Natural killer cell (primary cell): ENCODE measurements at regions not wholly inside any gene's neighbourhood (a gene's known extent, or its start where the extent isn't known, plus 50 kb on each side); places are given as distances from the start of the nearest gene placed in this dataset.

Source experiments
- ATAC-seq, 3 donors: fragments of 150-1000 bp in 2 of 3; fragments of 200-7000 bp in 1 of 3; cut with Tn5 transposase; 1 replicate in 1 of 3; 2 replicates in 2 of 3; pipeline ENCODE4 v1.10.0; 2021; ENCODE audit warnings: mild to moderate bottlenecking in 2 of 3, moderate library complexity in 2 of 3
- DNase-seq, 2 donors: peaks; one replicate each; pipeline versions ENCODE4 v3.0.0 to v3.0.0-alpha.2; 2013 to 2021; ENCODE audit warnings: mixed read lengths in 1 of 2
- H3K27ac ChIP-seq: one replicate; pipeline ENCODE4 v1.5.1; 2013; ENCODE audit warnings: mild to moderate bottlenecking, low read length
- H3K27me3 ChIP-seq: one replicate; pipeline ENCODE4 v1.6.1; 2013; ENCODE audit warnings: low read length; ENCODE audit not compliant: control insufficient read depth, insufficient read depth
- H3K36me3 ChIP-seq: one replicate; pipeline ENCODE4 v1.6.1; 2013; ENCODE audit warnings: low read length; ENCODE audit not compliant: control insufficient read depth, insufficient read depth
- H3K4me1 ChIP-seq: one replicate; pipeline ENCODE4 v1.6.1; 2013; ENCODE audit warnings: low read length; ENCODE audit not compliant: control insufficient read depth, insufficient read depth
- H3K4me3 ChIP-seq: one replicate; pipeline ENCODE4 v1.5.1; 2013; ENCODE audit warnings: low read length
- H3K9me3 ChIP-seq: one replicate; pipeline ENCODE4 v1.6.1; 2013; ENCODE audit warnings: low read length; ENCODE audit not compliant: control insufficient read depth, insufficient read depth
- H3K27ac Mint-ChIP-seq, 2 donors: one replicate each; pipeline ENCODE4 v1.8.0; 2022; ENCODE audit warnings: mild to moderate bottlenecking in 2 of 2, mixed read lengths in 2 of 2, moderate library complexity in 1 of 2
- H3K27me3 Mint-ChIP-seq, 2 donors: one replicate each; pipeline ENCODE4 v1.8.0; 2022; ENCODE audit warnings: low read depth in 2 of 2, mixed read lengths in 2 of 2
- H3K36me3 Mint-ChIP-seq: one replicate; pipeline ENCODE4 v1.8.0; 2022; ENCODE audit warnings: mixed read lengths
- H3K4me1 Mint-ChIP-seq, 2 donors: one replicate each; pipeline ENCODE4 v1.8.0; 2022; ENCODE audit warnings: mixed read lengths in 2 of 2
- H3K4me3 Mint-ChIP-seq: one replicate; pipeline ENCODE4 v1.8.0; 2022; ENCODE audit warnings: mild to moderate bottlenecking, moderate library complexity, mixed read lengths
- H3K9me3 Mint-ChIP-seq, 2 donors: one replicate each; pipeline ENCODE4 v1.8.0; 2022; ENCODE audit warnings: mixed read lengths in 2 of 2
- WGBS: methylation state at CpG from one replicate; pipeline ENCODE4 v1.1.7; 2013; ENCODE audit warnings: missing lambda C conversion rate; ENCODE audit not compliant: insufficient coverage; 5-methylcytosine and 5-hydroxymethylcytosine counted together
- intact Hi-C: fragments of 100-400 bp; cut with micrococcal nuclease; formaldehyde crosslinking; loops from one replicate; pipeline ENCODE4 v1.14.2; 2022
- TF ChIP-seq, protein P1 (sequence below): fragments of 200-600 bp; IDR thresholded peaks from one replicate; pipeline ENCODE4 v1.8.0; 2022; ENCODE audit warnings: antibody characterized with exemption

DNA sequence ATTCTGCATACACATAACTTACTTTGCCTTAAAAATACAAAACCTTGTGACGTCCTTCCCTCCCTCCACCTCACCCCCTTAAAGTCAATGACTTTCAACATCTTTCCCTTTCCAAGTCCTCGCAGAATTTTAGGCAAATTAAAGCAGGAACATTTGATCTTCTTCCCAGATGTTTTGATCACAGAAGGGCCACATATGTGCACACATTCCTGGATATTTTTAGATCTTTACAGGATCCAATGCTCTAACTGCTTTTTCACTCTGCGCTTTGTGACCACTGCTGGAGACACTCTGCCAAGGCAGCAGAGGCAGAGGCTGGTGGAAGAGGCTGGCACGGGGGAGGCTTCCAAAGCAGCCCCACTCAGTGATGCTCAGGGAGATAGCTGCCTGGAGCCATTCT, 130.7 kb downstream of the SEC61B start:
- intact Hi-C loops = no loop called here
- H3K27me3 Mint-ChIP-seq = peaks cover 4 to 14% of the 10 kb centered on the region in 2 donors
- Histone ChIP-seq H3K4me1 (no peaks in the 10 kb centered on the region), H3K4me3 (no peak overlapping the region), H3K27ac (no peak overlapping the region), H3K27me3 (no peaks in the 10 kb centered on the region), H3K9me3 (no peaks in the 10 kb centered on the region), H3K36me3 (no peaks in the 10 kb centered on the region)
- no peaks in the 10 kb centered on the region for H3K36me3 Mint-ChIP-seq
- H3K9me3 Mint-ChIP-seq = no peaks in the 10 kb centered on the region
- 87% methylated on average over 4 of the region's 4 CpGs for WGBS
- no peak overlapping the region for H3K27ac Mint-ChIP-seq
- no peak for DNase-seq
- no peak overlapping the region for H3K4me3 Mint-ChIP-seq
- ATAC-seq = no peak
- no peaks in the 10 kb centered on the region for H3K4me1 Mint-ChIP-seq
- TF ChIP-seq, protein P1, sequence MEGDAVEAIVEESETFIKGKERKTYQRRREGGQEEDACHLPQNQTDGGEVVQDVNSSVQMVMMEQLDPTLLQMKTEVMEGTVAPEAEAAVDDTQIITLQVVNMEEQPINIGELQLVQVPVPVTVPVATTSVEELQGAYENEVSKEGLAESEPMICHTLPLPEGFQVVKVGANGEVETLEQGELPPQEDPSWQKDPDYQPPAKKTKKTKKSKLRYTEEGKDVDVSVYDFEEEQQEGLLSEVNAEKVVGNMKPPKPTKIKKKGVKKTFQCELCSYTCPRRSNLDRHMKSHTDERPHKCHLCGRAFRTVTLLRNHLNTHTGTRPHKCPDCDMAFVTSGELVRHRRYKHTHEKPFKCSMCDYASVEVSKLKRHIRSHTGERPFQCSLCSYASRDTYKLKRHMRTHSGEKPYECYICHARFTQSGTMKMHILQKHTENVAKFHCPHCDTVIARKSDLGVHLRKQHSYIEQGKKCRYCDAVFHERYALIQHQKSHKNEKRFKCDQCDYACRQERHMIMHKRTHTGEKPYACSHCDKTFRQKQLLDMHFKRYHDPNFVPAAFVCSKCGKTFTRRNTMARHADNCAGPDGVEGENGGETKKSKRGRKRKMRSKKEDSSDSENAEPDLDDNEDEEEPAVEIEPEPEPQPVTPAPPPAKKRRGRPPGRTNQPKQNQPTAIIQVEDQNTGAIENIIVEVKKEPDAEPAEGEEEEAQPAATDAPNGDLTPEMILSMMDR = no peak

DNA sequence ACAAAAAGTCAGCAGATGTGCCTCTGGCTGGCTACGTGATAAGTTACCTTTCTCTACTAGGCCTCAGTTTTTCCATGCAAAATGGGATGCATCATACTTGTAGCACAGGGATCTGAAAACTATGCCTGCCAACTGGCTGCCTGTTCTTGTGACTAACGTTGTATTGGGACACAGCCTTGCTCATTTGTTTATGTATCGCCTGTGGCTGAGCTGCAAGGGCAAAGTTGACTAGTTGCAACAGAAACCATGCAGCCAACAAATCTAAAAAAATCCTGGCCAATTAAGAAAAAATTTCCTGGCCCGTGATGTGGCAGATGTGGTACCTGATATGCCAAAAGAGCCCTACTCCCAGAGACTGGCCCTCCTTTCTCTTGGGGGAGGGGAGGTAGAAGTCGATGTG, 131.3 kb downstream of the SEC61B start:
- ATAC-seq = no peak
- no peaks in the 10 kb centered on the region for H3K36me3 Mint-ChIP-seq
- no peak overlapping the region for H3K4me3 Mint-ChIP-seq
- Histone ChIP-seq H3K9me3 (no peaks in the 10 kb centered on the region), H3K36me3 (no peaks in the 10 kb centered on the region), H3K4me3 (no peak overlapping the region), H3K27me3 (no peaks in the 10 kb centered on the region), H3K27ac (no peak overlapping the region), H3K4me1 (no peaks in the 10 kb centered on the region)
- intact Hi-C loops = no loop called here
- H3K9me3 Mint-ChIP-seq = no peaks in the 10 kb centered on the region
- DNase-seq = no peak
- WGBS = 92% methylated on average over 4 of the region's 5 CpGs
- peaks cover 4 to 14% of the 10 kb centered on the region in 2 donors for H3K27me3 Mint-ChIP-seq
- H3K4me1 Mint-ChIP-seq = no peaks in the 10 kb centered on the region
- TF ChIP-seq, protein P1 = no peak
- no peak overlapping the region for H3K27ac Mint-ChIP-seq

DNA sequence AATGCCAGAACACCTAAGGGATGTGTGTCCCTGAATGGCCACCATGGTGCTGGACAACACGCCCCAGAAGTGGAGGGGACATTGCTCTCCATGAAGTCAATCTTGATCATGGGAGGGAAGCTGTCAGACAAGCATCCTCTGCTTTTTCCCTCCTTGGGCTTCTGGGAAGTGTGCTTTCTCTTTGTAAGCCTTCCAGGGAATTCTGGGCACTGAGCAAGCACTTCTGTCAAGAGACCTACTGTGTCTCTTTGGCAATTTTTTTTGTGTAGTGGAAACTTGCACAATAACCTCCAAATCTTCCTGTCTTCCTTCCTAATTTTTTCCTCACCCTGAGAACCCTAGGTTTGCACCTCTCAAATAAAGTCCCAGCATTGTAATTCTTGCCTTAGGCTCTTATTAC, 132.0 kb downstream of the SEC61B start:
- H3K4me1 Mint-ChIP-seq = no peaks in the 10 kb centered on the region
- WGBS = 91% methylated on average over 1 of the region's 1 CpG

DNA sequence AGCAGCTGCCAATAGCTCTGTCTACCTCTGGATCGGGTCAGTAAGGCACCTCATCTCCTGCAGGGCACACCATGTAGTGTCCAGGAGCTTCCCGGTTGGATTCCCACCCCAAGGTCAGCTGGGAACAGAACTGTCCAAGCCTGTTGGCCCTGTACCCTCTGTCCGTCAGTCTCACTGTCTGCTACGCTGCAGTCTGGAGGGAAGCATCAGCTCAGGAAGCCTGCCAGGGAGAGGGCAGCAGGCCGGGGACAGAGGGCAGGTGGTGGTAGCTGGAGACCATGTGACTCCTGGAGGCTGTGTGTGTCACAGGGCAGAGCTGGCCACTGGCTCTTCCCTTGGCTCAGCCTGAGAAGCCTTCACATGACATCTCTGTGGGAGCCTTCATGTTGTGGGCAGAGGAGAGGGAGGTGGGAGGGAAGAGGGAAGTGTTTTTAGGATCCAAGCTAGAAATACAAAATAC, 134.5 kb downstream of the SEC61B start:
- no peak for DNase-seq
- no peak overlapping the region for H3K27ac Mint-ChIP-seq
- no peak for ATAC-seq
- H3K36me3 ChIP-seq = no peaks in the 10 kb centered on the region
- H3K4me3 Mint-ChIP-seq = no peak overlapping the region
- no peaks in the 10 kb centered on the region for H3K9me3 Mint-ChIP-seq
- H3K4me1 ChIP-seq = no peaks in the 10 kb centered on the region
- intact Hi-C loops = no loop called here
- H3K27ac ChIP-seq = no peak overlapping the region
- TF ChIP-seq, protein P1 = no peak
- H3K9me3 ChIP-seq = no peaks in the 10 kb centered on the region
- no peaks in the 10 kb centered on the region for H3K27me3 ChIP-seq
- no peak overlapping the region for H3K4me3 ChIP-seq
- H3K4me1 Mint-ChIP-seq = no peaks in the 10 kb centered on the region
- peaks cover 14 to 15% of the 10 kb centered on the region in 2 donors for H3K27me3 Mint-ChIP-seq
- 89% methylated on average over 5 of the region's 5 CpGs for WGBS
- H3K36me3 Mint-ChIP-seq = no peaks in the 10 kb centered on the region

More for the DNA sequence above, 132.0 kb downstream of the SEC61B start:
- H3K27ac ChIP-seq = no peak overlapping the region
- Mint-ChIP-seq H3K36me3 (no peaks in the 10 kb centered on the region), H3K27ac (no peak overlapping the region), H3K4me3 (no peak overlapping the region), H3K27me3 (peaks cover 4 to 14% of the 10 kb centered on the region in 2 donors), H3K9me3 (no peaks in the 10 kb centered on the region)
- H3K9me3 ChIP-seq = no peaks in the 10 kb centered on the region
- H3K4me3 ChIP-seq = no peak overlapping the region
- no peak for DNase-seq
- no peaks in the 10 kb centered on the region for H3K27me3 ChIP-seq
- no peaks in the 10 kb centered on the region for H3K36me3 ChIP-seq
- no peak for ATAC-seq
- no peaks in the 10 kb centered on the region for H3K4me1 ChIP-seq
- intact Hi-C loops = no loop called here
- TF ChIP-seq, protein P1 = no peak
